ENCODE measurements at regions not wholly inside any gene's neighbourhood (a gene's known extent, or its start where the extent isn't known, plus 50 kb on each side); places are given as distances from the start of the nearest gene placed in this dataset.
"Not testable (repeated sequence)": the region's sequence is repeated elsewhere in the genome, so short reads cannot be mapped to it uniquely, and the experiment has no call there.

DNA sequence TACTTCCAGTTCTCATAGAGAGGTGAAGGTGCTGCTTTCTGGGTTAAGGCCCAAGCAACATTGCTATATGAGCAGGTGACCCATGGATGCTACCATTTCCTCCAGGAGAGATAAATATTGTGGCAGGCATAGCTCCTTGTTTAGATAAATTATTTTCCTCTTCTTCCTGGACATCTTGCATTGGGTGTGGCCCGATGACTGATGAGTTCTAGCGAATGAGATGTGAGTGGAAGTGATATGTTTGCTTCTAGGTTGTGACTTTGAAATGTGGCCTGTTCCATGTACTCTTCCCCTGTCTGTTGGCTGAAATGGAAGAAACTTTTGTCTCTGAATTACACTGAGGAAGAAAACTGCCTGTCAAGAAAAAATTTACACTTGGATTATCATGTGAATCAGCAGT lies 101.7 kb upstream of the FMN2 start:
- Histone ChIP-seq H3K4me3 (no peak overlapping the region), H3K9me3 (no peaks in the 10 kb centered on the region), H3K4me1 (no peaks in the 10 kb centered on the region), H3K27me3 (peaks cover 0 to 4% (median 0%) of the 10 kb centered on the region in 3 donors), H3K27ac (no peak overlapping the region), H3K36me3 (no peaks in the 10 kb centered on the region)
- DNase-seq, result no peak
- intact Hi-C loops (cut with DNase I), result no loop called here
- no peak for TF ChIP-seq EP300 (IDR thresholded peaks at IDR 0.05)
- no peak for TF ChIP-seq POLR2AphosphoS5 (IDR thresholded peaks at IDR 0.05)
- TF ChIP-seq, protein P1, sequence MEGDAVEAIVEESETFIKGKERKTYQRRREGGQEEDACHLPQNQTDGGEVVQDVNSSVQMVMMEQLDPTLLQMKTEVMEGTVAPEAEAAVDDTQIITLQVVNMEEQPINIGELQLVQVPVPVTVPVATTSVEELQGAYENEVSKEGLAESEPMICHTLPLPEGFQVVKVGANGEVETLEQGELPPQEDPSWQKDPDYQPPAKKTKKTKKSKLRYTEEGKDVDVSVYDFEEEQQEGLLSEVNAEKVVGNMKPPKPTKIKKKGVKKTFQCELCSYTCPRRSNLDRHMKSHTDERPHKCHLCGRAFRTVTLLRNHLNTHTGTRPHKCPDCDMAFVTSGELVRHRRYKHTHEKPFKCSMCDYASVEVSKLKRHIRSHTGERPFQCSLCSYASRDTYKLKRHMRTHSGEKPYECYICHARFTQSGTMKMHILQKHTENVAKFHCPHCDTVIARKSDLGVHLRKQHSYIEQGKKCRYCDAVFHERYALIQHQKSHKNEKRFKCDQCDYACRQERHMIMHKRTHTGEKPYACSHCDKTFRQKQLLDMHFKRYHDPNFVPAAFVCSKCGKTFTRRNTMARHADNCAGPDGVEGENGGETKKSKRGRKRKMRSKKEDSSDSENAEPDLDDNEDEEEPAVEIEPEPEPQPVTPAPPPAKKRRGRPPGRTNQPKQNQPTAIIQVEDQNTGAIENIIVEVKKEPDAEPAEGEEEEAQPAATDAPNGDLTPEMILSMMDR (IDR thresholded peaks at IDR 0.05), result no peak
- no peak for TF ChIP-seq POLR2A (IDR thresholded peaks at IDR 0.05)
- WGBS, 2 donors, result 69 to 74% methylated on average over 2 of the region's 2 CpGs

DNA sequence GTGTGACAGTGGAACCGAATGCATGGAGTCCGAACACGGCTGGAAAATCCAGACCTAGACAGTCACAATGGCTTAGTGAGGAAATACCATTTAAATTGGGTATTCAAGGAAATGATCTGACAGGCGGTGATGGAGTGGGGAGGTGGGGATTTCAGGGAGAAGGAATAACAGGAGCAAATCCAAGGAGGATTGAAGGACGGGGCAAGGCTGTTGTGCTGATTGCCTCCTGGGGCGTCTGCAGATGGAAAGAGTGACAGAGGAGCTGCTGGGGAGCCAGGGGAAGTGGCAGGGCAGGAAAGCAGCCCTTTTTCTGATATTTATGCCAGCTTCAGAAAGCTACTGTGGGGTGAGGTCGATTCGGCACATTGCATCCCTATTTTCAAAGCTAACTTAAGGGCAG lies 99.1 kb upstream of the FMN2 start:
- peaks cover 5 to 18% (median 6%) of the 10 kb centered on the region in 3 donors for H3K27me3 ChIP-seq
- H3K4me1 ChIP-seq; H3K27ac ChIP-seq; intact Hi-C loops (cut with DNase I); H3K36me3 ChIP-seq; H3K4me3 ChIP-seq; H3K9me3 ChIP-seq; DNase-seq: not testable (repeated sequence)
- 69 to 80% methylated on average over 8 of the region's 8 CpGs for WGBS, 2 donors

DNA sequence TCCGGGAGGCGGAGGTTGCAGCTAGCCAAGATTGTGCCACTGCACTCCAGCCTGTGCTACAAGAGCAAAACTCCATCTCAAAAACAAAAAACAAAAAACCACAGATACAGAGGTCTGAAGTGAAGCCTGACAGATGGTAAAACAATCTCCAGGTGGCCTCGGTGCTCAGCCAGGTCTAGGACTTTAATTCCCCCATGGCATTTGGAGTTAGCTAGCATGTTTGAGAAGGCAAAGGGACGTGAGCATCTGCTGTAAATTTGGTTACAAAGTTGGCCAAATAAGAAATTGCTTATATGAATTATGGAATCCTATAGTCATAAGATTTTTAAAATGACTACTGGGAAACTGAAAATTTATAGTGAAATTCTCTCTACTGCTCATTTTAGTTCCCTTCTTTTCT lies 98.3 kb upstream of the FMN2 start:
- no peaks in the 10 kb centered on the region for H3K9me3 ChIP-seq
- no peak for TF ChIP-seq POLR2AphosphoS5 (IDR thresholded peaks at IDR 0.05)
- TF ChIP-seq, protein P1 (IDR thresholded peaks at IDR 0.05), result no peak
- TF ChIP-seq POLR2A (IDR thresholded peaks at IDR 0.05), result no peak
- no peak for TF ChIP-seq EP300 (IDR thresholded peaks at IDR 0.05)
- intact Hi-C loops (cut with DNase I), result no loop called here
- H3K4me3 ChIP-seq, result no peak overlapping the region
- H3K27me3 ChIP-seq, result peaks cover 12 to 26% (median 13%) of the 10 kb centered on the region in 3 donors
- H3K36me3 ChIP-seq, result no peaks in the 10 kb centered on the region
- 74 to 81% methylated on average over 4 of the region's 4 CpGs for WGBS, 2 donors
- peaks cover 0 to 11% (median 9%) of the 10 kb centered on the region in 4 donors for H3K4me1 ChIP-seq
- H3K27ac ChIP-seq, result no peak overlapping the region
- DNase-seq, result no peak

DNA sequence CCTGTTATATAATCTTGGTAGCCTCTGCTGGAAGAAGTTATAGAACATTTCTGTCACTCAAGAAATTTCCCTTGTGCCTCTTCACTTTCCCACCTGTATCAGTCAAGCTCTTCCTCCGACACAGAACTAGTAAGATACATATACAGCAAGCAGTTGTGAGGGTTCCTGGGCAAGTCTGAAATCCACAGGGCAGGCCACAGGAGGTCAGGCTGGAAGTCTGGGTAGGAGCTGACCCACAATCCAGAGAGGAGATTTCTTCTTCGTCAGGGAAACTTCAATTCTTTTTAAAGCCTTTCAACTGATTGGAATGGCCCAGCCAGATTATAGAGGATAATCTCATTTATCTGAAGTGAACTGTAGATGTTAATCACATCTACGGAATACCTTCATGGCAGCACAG lies 96.4 kb upstream of the FMN2 start:
- Histone ChIP-seq H3K9me3 (no peaks in the 10 kb centered on the region), H3K27me3 (peaks cover 17 to 45% (median 31%) of the 10 kb centered on the region in 3 donors), H3K36me3 (no peaks in the 10 kb centered on the region), H3K4me1 (peaks cover 0 to 11% (median 9%) of the 10 kb centered on the region in 4 donors), H3K27ac (no peak overlapping the region), H3K4me3 (no peak overlapping the region)
- TF ChIP-seq, protein P1 (IDR thresholded peaks at IDR 0.05), result no peak
- no peak for TF ChIP-seq POLR2A (IDR thresholded peaks at IDR 0.05)
- no peak for TF ChIP-seq POLR2AphosphoS5 (IDR thresholded peaks at IDR 0.05)
- no peak for TF ChIP-seq EP300 (IDR thresholded peaks at IDR 0.05)
- WGBS, 2 donors, result 88% methylated on average over 3 of the region's 3 CpGs
- intact Hi-C loops (cut with DNase I), result no loop called here
- no peak for DNase-seq

DNA sequence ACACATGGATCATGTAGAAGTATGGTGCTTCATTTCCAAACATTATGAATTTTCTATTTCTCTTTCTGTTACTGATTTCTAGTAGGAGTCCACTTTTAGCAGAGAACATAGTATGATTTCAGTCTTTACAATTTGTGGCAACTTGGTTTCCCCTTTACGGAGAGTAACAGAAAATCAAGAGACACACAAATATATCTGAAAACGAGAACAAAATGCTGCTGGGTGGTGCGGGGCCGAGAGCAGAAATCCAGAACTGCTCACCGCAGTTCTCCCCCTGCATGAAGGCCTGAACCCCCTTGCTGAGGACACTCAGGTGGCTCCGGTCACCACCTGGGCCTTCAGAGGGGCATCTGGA lies 94.5 kb upstream of the FMN2 start:
- H3K4me3 ChIP-seq, result no peak overlapping the region
- H3K9me3 ChIP-seq, result no peaks in the 10 kb centered on the region
- 40 to 44% methylated on average over 6 of the region's 6 CpGs for WGBS, 2 donors
- no peak for TF ChIP-seq EP300 (IDR thresholded peaks at IDR 0.05)
- TF ChIP-seq POLR2AphosphoS5 (IDR thresholded peaks at IDR 0.05), result no peak
- no peak for TF ChIP-seq POLR2A (IDR thresholded peaks at IDR 0.05)
- TF ChIP-seq, protein P1 (IDR thresholded peaks at IDR 0.05), result no peak
- H3K36me3 ChIP-seq, result no peaks in the 10 kb centered on the region
- H3K4me1 ChIP-seq, result peaks cover 0 to 11% (median 9%) of the 10 kb centered on the region in 4 donors
- peaks cover 17 to 53% (median 35%) of the 10 kb centered on the region in 3 donors for H3K27me3 ChIP-seq
- intact Hi-C loops (cut with DNase I), result no loop called here
- DNase-seq, result no peak
- no peak overlapping the region for H3K27ac ChIP-seq
